Thyroid gland (tissue), 4 donors: ENCODE measurements at regions not wholly inside any gene's neighbourhood (a gene's known extent, or its start where the extent isn't known, plus 50 kb on each side); places are given as distances from the start of the nearest gene placed in this dataset.

Source experiments
- POLR2A ChIP-seq, 2 donors: fragments of 450-650 bp; IDR thresholded peaks; one replicate each; pipeline ENCODE4 v1.6.1; 2017; ENCODE audit warnings: antibody characterized with exemption in 2 of 2, mild to moderate bottlenecking in 2 of 2, moderate library complexity in 1 of 2
- TF ChIP-seq, protein P1 (sequence below), 6 experiments: fragments of 200-600 bp in 3 of 6; fragments of 450-650 bp in 3 of 6; sonication (generic) in 3 of 6; IDR thresholded peaks; one replicate each; pipeline ENCODE4 v1.5.1; 2016 to 2019; ENCODE audit warnings: antibody characterized with exemption in 6 of 6, mild to moderate bottlenecking in 2 of 6, inconsistent platforms in 1 of 6, moderate library complexity in 1 of 6

DNA sequence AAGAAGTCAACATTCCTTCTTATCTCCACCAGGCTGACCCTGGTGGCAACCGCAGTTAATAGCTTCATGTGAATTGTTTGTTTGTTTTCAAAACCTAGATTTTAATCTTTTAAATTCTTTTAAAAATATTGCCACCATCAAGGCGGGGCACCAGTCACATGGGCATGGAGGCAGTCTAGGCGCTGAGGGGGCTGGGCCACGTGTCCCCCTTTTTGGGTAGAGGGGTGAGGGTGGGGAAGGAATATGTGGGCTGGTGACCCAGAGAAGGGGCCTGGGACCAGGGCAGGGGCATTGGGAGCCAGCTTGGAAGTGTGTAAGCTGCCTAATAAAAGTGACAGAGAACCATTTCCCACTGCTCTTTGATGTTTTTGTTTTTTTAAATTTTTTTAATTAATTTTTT lies 147.3 kb downstream of the GADD45G start:
- no peak for TF ChIP-seq POLR2A (IDR thresholded peaks at IDR 0.05)
- TF ChIP-seq, protein P1, sequence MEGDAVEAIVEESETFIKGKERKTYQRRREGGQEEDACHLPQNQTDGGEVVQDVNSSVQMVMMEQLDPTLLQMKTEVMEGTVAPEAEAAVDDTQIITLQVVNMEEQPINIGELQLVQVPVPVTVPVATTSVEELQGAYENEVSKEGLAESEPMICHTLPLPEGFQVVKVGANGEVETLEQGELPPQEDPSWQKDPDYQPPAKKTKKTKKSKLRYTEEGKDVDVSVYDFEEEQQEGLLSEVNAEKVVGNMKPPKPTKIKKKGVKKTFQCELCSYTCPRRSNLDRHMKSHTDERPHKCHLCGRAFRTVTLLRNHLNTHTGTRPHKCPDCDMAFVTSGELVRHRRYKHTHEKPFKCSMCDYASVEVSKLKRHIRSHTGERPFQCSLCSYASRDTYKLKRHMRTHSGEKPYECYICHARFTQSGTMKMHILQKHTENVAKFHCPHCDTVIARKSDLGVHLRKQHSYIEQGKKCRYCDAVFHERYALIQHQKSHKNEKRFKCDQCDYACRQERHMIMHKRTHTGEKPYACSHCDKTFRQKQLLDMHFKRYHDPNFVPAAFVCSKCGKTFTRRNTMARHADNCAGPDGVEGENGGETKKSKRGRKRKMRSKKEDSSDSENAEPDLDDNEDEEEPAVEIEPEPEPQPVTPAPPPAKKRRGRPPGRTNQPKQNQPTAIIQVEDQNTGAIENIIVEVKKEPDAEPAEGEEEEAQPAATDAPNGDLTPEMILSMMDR (IDR thresholded peaks at IDR 0.05): no peak
